ENCODE measurements at regions not wholly inside any gene's neighbourhood (a gene's known extent, or its start where the extent isn't known, plus 50 kb on each side); places are given as distances from the start of the nearest gene placed in this dataset.
"Not testable (repeated sequence)": the region's sequence is repeated elsewhere in the genome, so short reads cannot be mapped to it uniquely, and the experiment has no call there.

DNA sequence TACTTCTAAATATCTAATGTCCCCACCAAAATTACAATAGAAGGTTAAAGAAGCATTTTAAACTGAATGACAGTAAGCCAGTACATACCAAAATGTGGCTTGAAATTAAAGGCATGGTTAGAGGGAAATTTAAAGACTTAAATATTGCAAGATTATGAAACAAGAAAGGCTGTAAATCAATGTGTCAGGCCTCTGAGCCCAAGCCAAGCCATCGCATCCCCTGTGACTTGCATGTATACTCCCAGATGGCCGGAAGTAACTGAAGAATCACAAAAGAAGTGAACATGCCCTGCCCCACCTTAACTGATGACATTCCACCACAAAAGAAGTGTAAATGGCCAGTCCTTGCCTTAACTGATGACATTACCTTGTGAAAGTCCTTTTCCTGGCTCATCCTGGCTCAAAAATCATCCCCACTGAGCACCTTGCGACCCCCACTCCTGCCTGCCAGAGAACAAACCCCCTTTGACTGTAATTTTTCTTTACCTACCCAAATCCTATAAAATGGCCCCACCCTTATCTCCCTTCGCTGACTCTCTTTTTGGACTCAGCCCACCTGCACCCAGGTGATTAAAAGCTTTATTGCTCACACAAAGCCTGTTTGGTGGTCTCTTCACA, 132.4 kb upstream of the ADCY2 start:
- TF ChIP-seq, protein P1, sequence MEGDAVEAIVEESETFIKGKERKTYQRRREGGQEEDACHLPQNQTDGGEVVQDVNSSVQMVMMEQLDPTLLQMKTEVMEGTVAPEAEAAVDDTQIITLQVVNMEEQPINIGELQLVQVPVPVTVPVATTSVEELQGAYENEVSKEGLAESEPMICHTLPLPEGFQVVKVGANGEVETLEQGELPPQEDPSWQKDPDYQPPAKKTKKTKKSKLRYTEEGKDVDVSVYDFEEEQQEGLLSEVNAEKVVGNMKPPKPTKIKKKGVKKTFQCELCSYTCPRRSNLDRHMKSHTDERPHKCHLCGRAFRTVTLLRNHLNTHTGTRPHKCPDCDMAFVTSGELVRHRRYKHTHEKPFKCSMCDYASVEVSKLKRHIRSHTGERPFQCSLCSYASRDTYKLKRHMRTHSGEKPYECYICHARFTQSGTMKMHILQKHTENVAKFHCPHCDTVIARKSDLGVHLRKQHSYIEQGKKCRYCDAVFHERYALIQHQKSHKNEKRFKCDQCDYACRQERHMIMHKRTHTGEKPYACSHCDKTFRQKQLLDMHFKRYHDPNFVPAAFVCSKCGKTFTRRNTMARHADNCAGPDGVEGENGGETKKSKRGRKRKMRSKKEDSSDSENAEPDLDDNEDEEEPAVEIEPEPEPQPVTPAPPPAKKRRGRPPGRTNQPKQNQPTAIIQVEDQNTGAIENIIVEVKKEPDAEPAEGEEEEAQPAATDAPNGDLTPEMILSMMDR (IDR thresholded peaks at IDR 0.05 in 4 of 5, conservative IDR thresholded peaks at IDR 0.05 in 1 of 5), result not testable (repeated sequence)
- not testable (repeated sequence) for TF ChIP-seq POLR2A (IDR thresholded peaks at IDR 0.05)

All from gastrocnemius medialis (tissue), 4 donors.